Thoracic aorta (tissue), 2 donors: ENCODE measurements at regions not wholly inside any gene's neighbourhood (a gene's known extent, or its start where the extent isn't known, plus 50 kb on each side); places are given as distances from the start of the nearest gene placed in this dataset.

Source experiments
- ATAC-seq: fragments of 150-250 bp; one replicate; pipeline ENCODE4 v1.8.0; 2017; ENCODE audit warnings: low read depth; ENCODE audit not compliant: insufficient number of reproducible peaks, low FRiP score
- DNase-seq: peaks from one replicate; pipeline ENCODE4 v3.0.0-alpha.2; 2020; ENCODE audit warnings: low spot score
- H3K27ac ChIP-seq, 2 donors: fragments of 200-600 bp; sonication (generic); 1 replicate in 1 of 2; 2 replicates in 1 of 2; pipeline ENCODE4 v1.5.1; 2016; ENCODE audit warnings: mild to moderate bottlenecking in 2 of 2, moderate library complexity in 2 of 2
- H3K27me3 ChIP-seq: fragments of 200-600 bp; sonication (generic); replicated peaks from 2 replicates; pipeline ENCODE4 v1.6.0; 2016; ENCODE audit warnings: mild to moderate bottlenecking; ENCODE audit not compliant: insufficient read depth
- H3K36me3 ChIP-seq: fragments of 200-600 bp; sonication (generic); one replicate; pipeline ENCODE4 v1.5.1; 2016
- H3K4me1 ChIP-seq, 2 donors: fragments of 200-600 bp; sonication (generic); 1 replicate in 1 of 2; 2 replicates in 1 of 2; pipeline versions ENCODE4 v1.5.1 to v1.6.0; 2016; ENCODE audit warnings: low read depth in 2 of 2, mild to moderate bottlenecking in 1 of 2; ENCODE audit not compliant: control insufficient read depth in 1 of 2
- H3K4me3 ChIP-seq: fragments of 200-600 bp; sonication (generic); 2 replicates; pipeline ENCODE4 v1.5.1; 2016; ENCODE audit warnings: mild to moderate bottlenecking
- H3K9me3 ChIP-seq: fragments of 200-600 bp; sonication (generic); 2 replicates; pipeline ENCODE4 v1.5.1; 2016
- TF ChIP-seq, protein P1 (sequence below): fragments of 200-600 bp; sonication (generic); IDR thresholded peaks from one replicate; pipeline ENCODE4 v1.5.1; 2019; ENCODE audit warnings: antibody characterized with exemption

DNA sequence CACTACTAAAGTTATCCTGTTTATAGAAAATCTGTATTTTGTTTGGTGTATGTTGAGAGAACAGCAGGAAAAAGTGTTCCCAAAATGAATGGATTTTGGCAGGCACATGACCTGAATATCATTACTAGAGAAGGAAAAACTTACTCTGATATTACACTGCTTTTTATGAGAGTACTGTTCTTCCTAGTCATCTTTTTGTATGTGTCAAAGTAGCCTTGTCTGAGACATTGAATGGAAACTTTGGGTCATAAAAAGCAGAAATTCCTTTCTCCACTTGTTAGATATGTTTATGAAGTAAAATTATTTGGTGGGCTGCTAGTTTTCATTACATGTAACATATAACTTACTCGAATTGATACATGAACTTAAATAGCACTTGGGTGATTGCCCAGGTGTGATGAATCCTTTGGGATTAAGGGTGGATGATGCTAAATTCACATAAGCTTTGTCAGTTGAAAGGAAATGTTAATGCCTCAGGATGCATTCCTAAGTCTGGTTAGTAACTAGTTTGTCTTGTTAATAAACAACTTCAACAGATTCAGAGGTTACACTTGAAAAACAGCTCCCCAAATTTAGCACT, 206.7 kb downstream of the CENPW start:
- no peaks in the 10 kb centered on the region for H3K27me3 ChIP-seq
- H3K36me3 ChIP-seq: no peaks in the 10 kb centered on the region
- H3K4me3 ChIP-seq: no peak overlapping the region
- TF ChIP-seq, protein P1, sequence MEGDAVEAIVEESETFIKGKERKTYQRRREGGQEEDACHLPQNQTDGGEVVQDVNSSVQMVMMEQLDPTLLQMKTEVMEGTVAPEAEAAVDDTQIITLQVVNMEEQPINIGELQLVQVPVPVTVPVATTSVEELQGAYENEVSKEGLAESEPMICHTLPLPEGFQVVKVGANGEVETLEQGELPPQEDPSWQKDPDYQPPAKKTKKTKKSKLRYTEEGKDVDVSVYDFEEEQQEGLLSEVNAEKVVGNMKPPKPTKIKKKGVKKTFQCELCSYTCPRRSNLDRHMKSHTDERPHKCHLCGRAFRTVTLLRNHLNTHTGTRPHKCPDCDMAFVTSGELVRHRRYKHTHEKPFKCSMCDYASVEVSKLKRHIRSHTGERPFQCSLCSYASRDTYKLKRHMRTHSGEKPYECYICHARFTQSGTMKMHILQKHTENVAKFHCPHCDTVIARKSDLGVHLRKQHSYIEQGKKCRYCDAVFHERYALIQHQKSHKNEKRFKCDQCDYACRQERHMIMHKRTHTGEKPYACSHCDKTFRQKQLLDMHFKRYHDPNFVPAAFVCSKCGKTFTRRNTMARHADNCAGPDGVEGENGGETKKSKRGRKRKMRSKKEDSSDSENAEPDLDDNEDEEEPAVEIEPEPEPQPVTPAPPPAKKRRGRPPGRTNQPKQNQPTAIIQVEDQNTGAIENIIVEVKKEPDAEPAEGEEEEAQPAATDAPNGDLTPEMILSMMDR: no peak
- H3K27ac ChIP-seq: no peak overlapping the region
- H3K4me1 ChIP-seq: no peaks in the 10 kb centered on the region
- no peak for DNase-seq
- H3K9me3 ChIP-seq: no peaks in the 10 kb centered on the region
- ATAC-seq: no peak

DNA sequence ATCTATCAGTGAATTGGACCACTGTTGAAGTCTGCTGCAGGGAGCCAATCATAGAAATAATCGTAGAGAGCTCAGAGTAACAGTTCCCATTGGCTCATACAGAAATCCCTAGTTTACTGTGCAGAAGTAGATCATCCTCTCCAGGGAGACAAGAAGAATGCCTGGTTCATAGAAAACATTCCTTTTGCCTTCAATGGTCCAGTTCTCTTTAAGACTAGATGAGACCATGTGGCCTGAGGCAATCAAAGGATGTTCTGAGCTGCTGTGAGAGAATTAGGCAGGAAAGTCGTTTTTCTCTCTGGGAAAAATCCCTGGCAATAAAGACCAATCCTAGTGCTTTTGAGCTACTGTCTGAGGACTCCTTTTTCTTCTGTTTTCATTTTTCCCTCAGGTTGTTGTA, 208.4 kb downstream of the CENPW start:
- no peaks in the 10 kb centered on the region for H3K27me3 ChIP-seq

DNA sequence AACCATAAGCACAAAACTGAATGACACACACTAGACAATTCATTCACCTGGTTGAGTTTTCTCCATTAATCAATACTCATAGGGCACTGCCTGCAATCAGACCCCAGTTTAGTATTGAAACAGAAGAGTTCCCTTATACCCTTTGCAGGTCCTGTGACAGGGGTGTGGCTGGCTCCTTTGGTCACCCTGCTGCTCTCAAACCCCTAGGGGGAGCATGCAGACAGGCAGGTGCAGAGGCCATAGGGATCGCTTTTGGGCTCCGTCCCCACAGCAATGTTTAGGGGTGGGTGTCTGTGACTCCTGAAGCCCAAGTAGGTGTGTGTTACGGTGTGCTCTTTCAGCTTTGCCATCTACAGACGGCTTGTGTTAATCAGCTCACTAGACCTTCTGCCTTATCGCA, 210.4 kb downstream of the CENPW start:
- TF ChIP-seq, protein P1: no peak
- Histone ChIP-seq H3K36me3 (no peaks in the 10 kb centered on the region), H3K9me3 (no peaks in the 10 kb centered on the region), H3K4me1 (no peaks in the 10 kb centered on the region), H3K27me3 (no peaks in the 10 kb centered on the region), H3K4me3 (no peak overlapping the region), H3K27ac (no peak overlapping the region)
- ATAC-seq (no peak), DNase-seq (no peak)

More for the DNA sequence above, 208.4 kb downstream of the CENPW start:
- Histone ChIP-seq H3K4me1 (no peaks in the 10 kb centered on the region), H3K9me3 (no peaks in the 10 kb centered on the region), H3K36me3 (no peaks in the 10 kb centered on the region), H3K4me3 (no peak overlapping the region), H3K27ac (no peak overlapping the region)
- DNase-seq (no peak), ATAC-seq (no peak)
- TF ChIP-seq, protein P1: no peak

DNA sequence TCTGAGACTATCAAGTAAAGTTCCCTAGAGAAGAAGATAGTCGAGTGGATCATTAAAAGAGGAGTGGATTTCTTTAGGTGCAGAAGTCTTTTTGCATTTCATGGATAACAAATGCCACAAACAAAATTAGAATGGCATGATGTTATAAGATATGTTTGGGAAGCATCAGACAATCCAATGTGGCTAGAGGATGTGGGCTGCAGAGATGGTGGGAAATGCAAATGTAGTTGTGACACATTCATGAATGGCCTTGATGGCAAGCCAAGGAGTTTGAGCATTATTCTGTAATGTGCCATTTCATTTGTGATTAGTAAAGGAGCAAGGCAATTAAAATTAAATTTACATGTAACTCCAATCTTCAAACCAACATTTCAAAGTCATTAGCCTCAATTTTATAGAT, 211.9 kb downstream of the CENPW start:
- Histone ChIP-seq H3K4me3 (no peak overlapping the region), H3K9me3 (no peaks in the 10 kb centered on the region), H3K27me3 (no peaks in the 10 kb centered on the region), H3K27ac (no peak overlapping the region), H3K36me3 (no peaks in the 10 kb centered on the region), H3K4me1 (no peaks in the 10 kb centered on the region)
- TF ChIP-seq, protein P1: no peak
- DNase-seq (no peak), ATAC-seq (no peak)

DNA sequence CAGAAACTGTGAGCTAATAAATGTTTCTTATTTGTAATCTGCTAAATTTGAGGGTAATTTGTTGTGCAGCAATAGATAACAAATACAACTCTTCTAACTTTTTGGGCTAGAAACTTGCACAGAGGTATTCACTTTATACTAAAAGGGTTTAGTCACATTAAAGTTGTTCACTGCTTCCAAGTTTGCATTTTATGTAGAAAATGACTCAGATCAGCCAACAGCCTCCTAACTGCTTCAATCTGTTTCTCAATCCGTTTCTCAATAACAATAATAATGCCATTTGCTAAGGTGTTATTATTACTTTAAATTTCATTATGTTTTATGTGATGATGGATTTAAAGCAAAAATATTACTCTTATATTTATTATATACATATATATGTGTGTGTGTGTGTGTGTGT, 213.9 kb downstream of the CENPW start:
- TF ChIP-seq, protein P1: no peak
- ATAC-seq (no peak), DNase-seq (no peak)
- H3K27me3 ChIP-seq: no peaks in the 10 kb centered on the region
- H3K9me3 ChIP-seq: no peaks in the 10 kb centered on the region
- no peaks in the 10 kb centered on the region for H3K4me1 ChIP-seq
- H3K4me3 ChIP-seq: no peak overlapping the region
- no peaks in the 10 kb centered on the region for H3K36me3 ChIP-seq
- no peak overlapping the region for H3K27ac ChIP-seq
